HG03097 (cell line): ENCODE measurements at regions not wholly inside any gene's neighbourhood (a gene's known extent, or its start where the extent isn't known, plus 50 kb on each side); places are given as distances from the start of the nearest gene placed in this dataset.

Experiments used
- ATAC-seq: cut with Tn5 transposase; IDR thresholded peaks from one replicate; pipeline ENCODE4 v1.9.1; 2021; ENCODE audit not compliant: unreplicated experiment, low FRiP score

DNA sequence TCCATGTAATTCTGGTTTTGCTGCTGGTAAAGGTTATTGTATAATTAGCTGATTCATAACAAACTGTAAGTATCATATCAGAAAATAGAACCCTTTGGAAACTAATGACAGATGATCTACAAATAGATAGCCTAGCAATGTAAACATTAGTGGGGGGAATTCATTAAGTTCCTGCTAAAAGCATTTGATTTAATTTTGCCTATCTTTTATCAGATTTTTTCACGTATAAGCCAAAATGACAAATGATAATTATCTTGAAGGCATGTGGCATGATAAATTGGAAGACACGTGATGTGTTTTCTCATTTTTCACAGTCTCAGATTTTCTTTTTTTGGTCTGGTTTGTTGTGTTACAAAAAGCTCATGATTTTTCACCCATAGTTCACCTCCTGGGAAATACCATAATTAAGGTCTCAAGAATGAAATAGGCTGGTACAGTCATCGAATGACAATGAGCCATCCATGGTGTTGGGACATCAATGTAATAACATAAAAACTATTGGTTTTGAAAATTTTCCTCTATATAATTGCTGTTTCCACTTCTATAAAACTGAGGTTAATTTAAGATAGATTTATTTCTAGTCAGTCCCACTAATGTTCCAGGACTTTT lies 325.9 kb upstream of the TBL1XR1 start:
- ATAC-seq, result no peak

DNA sequence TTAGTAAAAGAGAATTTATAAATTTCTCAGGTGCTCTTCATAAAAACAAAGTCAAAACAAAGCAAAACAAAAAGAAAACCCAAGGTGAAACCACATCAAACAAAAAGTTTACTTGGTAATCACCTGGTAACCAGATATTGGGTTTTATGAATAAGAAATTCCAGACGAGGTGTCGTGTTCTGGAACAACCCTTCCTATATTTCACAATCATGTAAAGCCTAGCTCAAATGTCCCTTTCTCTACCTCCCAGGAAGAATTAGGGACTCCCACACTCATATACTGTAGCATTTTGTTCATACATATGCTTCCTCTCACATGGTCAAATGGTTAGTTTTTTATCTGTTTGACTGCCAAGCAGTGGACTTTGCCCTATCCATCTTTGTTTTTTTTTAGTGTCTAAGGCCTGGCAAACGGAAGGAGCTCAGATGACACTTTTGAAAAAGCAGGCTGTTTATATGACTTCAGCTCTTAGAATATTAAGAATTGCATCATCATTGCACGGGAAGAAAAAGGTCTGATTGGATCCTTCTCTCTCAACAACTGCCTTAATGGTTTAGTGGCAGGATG lies 326.7 kb upstream of the TBL1XR1 start:
- ATAC-seq, result no peak

DNA sequence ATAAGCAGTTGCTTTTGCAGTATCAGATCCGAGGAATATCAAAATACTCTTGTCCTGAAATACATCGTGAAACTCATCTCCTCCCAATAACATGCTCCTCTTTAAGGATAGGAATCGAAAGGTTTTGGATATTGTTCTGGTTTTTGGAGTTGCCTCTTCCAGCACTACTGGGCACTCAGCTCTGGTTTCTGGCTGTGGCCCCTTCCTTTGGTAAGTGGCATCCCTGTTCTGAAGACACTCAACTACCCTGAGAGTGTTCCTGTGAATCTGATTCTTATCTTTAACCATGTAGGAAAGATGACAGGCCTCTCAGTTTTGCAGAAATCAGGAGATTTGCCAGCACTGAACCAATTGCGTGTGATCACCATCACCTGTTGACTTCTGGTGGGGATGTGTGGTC lies 327.5 kb upstream of the TBL1XR1 start:
- ATAC-seq, result no peak

DNA sequence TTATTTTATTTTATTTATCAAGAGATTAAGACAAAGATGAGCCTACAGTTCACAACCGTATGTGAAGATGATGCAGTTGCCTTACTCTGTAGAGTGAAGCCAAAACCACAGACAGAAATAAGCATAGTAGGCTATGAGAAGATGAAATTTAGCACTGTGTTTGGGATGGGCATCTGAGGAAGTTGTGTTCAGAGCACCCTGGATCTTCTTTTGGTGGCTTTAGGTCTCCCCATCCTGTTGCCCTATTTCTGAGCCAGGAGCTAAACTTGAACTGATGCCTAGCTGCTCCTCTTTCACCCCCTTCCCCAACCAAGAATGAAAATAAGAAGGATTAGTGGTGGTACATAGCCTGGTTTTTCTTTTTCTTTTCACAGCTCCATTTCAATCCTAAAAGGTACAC lies 328.1 kb upstream of the TBL1XR1 start:
- ATAC-seq, result no peak

DNA sequence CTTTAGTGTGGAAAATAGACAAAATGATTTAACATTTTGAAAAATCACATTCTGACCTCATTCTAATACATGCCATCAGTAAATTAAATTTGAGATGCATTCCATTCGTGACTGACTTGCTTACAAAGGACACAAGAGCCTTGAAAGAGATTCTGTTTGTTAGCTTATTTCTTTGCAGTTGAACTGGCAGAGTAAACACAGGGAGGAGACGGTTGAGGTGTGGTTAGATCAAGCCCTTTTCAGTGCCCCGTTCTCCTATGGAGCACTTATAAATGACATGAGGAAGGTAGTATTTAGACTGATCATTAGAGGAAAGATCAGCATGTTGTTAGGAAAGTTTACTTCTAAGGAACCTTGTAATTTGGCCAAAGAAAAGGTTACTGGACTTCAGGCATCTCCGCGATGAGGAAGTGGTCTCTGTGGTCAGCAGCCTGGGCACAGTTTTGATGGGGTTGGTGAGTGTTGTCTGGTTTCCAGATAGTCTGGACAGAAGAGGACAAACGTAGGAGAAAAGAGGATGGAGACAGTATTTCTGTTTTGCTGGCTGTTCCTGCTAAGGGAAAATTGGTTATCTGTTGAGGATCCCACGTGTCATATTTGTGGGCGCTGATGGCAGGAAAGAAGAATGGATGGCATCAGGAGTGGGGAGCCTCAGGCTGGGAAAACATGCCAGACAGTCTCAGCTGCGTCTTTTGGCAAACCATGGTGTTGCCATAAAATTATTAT lies 328.9 kb upstream of the TBL1XR1 start:
- ATAC-seq, result no peak

DNA sequence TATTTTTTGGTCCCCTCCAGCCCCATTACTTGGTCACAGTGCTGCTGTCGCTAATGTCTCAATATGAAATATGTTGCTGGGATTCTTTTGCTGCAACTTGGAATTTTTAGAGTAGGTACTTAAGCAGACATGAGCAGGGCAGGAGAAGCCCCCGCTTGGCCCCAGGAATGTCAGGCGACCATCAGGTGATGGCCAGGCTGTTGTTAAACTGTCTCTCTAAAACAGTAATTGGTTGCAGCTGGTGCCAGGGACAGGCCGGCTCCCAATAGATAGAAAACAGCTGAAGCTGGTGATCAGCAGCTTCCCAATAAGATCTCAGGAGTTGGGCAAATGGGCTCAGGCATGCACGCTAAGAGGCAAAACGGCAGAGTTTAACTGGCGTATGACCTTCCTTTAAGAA lies 329.9 kb upstream of the TBL1XR1 start:
- no peak for ATAC-seq

DNA sequence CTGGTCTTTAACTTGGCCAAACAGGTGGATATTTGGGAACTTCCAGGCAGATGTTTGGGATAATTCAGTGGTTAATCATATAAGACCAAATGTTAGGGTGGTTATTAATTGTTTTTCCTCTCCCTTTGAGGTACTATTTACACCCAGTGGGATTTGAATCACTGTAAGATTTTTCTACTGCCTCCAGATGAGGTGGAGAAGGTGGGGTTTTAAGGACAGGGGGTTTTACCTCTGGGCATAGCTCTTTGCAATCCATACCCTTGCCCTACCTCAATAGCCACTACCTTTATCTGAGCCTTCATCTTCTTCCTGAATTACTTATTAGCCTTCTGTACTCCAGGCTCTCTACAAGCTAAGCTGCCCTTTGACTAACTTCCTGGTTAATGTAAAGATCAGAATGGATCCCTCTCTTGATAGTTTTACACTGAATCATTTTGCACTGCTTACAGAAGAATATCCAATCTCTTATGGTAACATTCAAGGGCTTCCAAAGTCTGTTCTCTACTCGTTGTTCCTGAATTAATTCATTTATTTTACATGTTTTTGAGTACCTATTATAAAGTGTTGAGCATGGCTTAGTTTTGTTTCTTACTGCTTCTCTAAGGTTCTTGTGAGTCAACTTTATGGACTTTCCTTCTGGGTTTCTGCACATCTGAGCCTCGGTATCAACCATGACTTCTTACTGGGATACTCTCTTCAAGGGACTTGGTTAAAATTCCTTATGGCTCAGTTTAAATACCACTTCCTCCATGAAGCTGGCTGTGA lies 331.2 kb upstream of the TBL1XR1 start:
- no peak for ATAC-seq

DNA sequence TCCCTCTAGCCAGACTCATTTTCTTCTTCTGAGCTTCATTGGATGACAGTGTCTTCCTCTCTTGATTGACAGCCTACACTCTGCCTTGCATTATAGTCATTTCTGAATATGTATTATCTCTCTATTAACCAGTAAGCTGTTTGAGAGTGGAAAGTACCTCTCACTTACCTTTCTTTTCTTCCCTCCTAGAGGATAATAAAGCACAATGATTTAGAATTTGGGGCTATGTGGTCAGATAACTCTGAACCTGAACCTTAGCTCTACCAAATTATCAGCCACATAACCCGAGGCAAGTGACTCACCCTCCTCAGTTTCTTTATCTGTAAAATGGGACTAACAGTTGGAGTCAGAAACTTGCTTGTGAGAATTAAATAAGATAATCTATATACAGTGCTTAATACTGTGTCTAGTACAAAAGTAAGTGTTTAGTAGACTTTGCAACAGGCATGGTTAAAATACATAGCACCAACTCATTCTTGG lies 331.8 kb upstream of the TBL1XR1 start:
- no peak for ATAC-seq

DNA sequence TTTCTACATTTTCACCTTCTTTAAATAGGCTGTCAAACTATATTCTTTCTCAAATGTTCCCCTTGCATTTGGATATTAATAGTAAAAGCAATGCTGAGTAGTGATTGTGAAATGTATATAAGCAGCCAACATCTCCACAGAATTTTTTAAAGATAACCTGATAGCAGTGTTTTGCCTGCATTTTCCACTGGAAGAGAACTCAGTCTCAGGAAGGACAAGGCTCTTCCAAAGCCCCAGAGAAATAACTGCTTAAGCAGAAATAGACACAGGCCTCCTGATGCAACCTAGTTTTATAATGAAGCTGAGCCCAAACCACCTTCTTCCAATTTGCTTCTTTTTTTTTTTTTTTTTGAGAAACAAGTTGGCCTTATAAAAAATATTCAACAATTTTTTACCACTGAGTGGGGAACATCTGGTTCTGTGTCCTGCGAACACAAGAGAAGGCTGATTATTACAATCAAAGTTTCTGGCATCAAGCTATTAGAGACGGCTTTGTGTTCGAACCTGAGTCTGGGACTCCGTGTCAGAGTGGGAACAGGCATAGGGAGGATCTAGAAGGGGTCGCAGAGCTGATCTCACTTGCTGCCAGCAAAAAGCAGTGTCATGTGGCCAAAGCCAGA lies 332.5 kb upstream of the TBL1XR1 start:
- ATAC-seq, result no peak

DNA sequence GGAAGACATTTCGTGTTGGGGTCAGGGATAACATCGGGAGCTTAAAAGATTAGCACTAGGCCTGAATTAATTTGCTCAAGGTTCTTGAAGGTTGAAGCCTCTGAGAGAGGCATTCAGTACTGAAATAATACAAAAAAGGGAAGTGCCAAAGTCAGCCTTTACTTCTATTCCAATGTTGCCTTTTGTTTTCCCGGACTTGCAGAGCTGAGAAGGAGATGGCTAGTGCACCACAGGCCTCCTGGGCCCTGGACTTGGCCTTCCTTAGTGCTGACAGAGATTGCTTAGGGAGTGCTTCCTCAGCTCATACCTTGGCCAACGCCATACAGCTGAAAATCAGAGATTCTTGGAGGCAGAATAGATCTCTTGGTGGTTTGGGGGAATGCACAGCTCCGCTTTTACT lies 333.6 kb upstream of the TBL1XR1 start:
- no peak for ATAC-seq

DNA sequence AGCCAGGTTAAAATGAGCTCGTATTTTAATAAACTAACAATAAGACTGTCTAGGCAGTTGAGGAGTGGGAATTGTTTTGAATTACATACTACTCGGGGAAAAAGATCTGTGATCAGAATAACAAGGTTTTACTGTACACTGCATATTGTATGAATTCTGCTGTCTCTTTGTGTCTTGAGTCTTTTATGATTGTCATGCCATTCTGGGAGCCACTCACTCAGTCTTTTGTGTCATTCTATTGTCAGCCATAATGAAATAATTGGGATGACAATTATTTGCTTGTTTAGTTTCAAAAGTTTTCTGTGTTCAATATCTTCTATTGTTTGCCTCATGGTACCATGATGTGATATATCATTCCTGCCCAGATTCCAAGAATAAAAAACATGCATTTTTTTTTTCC lies 339.6 kb upstream of the TBL1XR1 start:
- no peak for ATAC-seq

DNA sequence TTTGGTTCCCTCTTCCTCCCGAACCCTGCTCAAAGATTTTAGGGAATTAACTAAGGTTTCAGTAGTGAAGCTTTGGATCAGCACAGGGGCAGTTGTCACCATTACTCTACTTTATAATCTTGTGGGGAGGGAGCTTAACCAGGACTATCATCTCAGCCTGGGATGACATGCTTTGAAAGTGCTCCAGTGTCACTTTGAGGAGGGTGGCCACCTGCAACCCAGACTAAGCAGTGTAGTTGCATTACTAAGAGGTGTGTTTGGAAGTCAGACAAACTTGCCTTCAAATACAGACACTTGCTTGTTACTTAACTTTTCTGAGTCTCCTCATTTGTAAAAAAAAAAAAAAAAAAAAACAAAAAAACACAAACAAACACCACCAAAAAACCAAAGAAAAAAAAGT lies 340.3 kb upstream of the TBL1XR1 start:
- ATAC-seq, result no peak

DNA sequence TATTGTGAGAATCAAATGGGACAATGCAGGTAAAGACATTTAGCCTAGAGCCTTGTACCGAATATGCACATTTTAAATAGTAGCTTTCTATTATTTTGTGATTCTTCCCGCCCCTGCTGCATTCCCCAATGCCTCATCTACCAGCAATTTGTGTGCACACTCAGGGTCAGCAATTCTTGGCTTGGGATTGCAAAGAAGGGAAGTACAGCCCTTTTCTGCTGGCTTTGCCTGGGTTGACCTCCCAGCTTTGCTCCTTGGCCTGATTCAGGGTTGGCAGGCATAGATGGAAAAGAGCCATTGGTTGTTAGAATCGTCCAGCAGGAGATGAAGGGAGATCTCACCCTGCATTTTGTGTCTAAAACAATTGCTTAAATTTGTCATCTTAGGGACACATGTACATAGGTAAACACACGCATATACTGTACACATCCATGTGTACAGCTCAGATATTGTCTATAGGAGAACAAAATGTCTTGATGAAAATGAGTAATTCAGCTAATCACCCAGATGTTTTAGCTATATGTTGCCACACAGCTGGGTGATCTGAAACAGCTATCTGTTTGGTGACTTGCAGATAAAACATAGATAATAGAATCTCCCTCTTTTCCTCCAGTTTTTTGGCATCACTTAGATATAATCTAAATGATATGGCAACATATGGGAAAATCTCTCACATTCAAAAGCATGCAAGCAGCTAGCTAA lies 340.9 kb upstream of the TBL1XR1 start:
- ATAC-seq, result no peak

DNA sequence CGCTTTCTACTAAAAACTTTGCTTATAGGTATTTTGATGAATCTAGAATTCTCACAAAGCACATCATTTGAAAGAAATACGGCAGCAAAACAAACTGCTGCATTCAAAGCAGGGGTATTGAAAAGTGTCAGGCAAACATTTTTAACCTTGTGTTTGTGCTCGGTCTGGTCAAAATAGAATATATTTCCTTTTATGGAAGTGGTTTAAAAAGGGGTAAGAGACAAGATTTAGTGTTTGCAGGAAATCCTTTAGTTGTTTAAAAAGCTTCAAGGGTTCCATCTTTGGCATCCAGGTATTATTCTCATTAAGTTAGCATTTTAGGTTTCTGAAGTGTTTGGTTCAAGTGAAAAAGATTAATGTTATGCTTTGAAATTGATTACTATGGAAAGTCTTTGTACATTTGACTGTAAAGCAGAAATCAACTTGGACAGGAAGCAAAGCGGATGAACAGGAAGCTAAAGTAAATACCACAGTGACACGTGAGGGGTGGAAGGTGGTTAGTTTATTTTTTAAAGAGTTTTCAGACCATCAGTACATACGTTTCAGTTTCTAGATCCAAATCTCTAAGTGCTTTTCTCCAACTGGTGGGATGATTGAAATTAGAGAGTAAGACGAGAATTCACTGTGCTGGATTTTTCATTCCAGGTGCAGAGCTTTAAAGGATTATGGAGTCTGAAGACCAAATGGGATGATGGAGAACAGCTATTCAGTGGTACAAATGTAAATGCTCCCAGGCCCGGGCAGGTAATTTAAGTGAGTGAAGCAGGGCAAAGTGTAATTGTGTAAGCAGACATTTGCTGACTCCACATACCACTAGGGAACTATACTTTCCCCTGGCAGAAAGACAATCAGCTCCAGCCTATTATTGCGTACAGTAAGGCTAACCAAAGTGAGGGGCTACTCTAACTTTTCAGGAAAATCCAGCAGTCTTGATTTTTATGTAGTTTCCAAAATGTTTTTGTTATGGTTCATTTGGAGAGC lies 341.8 kb upstream of the TBL1XR1 start:
- ATAC-seq, result peak; percentile 96

DNA sequence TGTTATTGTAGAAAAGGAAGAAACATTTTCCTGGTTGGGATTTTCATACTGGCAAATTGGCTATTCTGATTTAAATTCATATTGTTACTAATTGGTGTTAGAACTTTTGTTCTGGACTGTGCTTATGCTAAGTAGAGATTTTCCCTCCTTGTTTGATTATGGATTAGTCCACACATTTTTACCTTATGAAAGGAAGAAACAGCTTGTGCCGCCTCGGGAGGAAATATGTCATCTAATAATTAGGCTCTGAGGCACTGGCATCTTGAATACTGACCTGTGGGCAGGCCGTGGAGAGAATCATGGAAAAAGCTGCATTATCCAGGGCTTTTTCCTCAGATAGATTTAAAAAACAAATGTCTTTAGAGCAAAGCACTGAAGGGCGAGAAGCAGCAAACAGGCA lies 344.3 kb upstream of the TBL1XR1 start:
- no peak for ATAC-seq

DNA sequence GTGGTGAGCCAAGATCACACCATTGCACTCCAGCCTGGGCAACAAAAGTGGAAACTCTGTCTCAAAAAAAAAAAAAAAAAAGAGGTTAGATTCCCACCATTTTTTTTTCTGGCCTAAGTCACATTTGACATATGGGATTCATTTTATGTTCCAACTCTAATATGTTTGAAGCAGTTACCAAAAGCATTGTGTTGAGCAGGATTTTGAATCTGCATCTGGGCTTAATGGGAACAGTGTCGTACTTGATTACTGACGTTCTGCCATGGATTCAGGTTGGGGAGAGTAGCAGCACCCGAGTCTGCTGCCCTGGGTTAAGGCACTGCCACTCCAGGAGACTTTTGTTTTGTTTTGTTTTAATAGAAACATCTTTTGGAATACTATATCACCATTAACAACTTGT lies 348.7 kb upstream of the TBL1XR1 start:
- ATAC-seq, result no peak

DNA sequence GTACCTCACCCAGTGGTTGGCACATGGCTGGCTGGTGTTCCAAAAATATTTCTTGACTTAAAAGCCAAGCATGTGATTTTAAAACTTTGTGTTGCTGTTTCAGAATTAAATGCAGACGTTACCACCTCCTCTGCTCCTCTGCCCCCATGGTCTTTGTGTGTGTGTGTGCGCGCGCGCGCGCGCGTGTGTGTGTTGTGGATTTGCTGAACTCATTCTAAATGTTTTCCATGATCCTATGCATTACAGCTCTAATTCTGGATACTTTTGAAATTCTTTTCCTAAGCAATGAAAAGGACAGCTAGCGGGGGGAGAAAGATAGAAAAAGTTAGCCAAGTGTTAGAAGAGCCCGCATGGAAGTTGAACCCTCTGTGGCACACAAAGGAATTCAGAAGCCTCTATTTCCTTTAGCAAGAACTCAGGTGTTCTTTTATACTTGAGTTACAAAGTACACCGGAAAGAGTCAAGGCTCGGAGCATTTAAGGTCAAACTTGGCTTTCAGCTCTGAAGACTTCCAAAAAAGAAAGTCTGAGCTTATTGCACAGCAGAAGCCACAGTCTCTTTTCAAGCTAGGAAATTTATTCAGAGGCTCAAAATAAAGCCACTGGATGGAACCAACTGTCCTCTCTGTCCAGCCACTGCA lies 350.5 kb upstream of the TBL1XR1 start:
- ATAC-seq, result no peak

DNA sequence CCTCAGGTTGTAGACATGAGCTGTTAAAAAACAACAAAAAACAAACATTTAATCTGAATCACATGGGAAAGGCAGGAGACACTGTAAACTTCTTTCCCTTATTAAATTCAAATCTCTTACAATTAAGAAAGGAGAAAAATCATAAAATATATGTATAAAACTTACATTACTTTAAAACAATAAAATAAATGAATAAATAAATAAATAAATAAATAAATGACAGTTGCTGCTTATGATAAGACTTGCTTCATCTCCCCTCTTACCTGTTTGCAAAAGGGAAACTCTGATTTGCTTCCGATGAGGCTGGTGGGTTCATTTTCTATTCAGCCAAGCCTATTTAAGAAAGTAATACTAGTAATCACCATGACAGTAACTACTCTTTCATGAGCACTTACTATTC lies 353.4 kb upstream of the TBL1XR1 start:
- no peak for ATAC-seq

DNA sequence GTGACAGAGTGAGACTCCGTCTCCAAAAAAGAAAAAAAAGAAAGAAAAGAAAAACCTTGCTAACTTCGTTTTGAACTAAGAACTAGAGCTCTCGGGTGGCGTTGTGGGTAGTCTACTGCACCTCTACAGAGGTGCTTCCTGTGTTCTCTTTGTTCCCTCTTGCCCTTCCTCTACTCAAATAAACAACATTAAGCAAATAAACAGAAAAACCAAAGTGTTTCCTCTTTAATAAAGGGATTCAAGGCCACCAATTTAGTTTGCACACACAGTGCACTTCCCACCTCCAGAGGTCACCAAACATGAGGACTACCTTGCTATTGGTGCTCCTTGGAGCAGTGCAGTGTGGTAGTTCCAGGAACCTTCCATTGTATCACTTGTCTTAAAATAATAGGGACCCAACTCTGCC lies 354.2 kb upstream of the TBL1XR1 start:
- ATAC-seq, result no peak
